ENCODE measurements at regions not wholly inside any gene's neighbourhood (a gene's known extent, or its start where the extent isn't known, plus 50 kb on each side); places are given as distances from the start of the nearest gene placed in this dataset.

- intact Hi-C loops (cut with micrococcal nuclease): no loop called here
Measured at GRCh38 chr6:153272201-153272980, 141.3 kb upstream of the RGS17 start.

GRCh38 chr6:153263489-153263888 lies 132.4 kb upstream of the RGS17 start:
- no peaks in the 10 kb centered on the region for H3K36me3 Mint-ChIP-seq (ENCODE audit: low read depth)
- H3K27ac Mint-ChIP-seq: no peak overlapping the region
- intact Hi-C loops (cut with micrococcal nuclease): no loop called here
- no peak for DNase-seq (ENCODE audit: low spot score)
- no peaks in the 10 kb centered on the region for H3K9me3 Mint-ChIP-seq
- no peak overlapping the region for H3K4me3 Mint-ChIP-seq
- H3K4me1 Mint-ChIP-seq (ENCODE audit: low read depth): no peaks in the 10 kb centered on the region
- H3K27me3 Mint-ChIP-seq (ENCODE audit: insufficient read depth): peaks cover 2% of the 10 kb centered on the region

More at GRCh38 chr6:153272201-153272980, 141.3 kb upstream of the RGS17 start:
- H3K36me3 Mint-ChIP-seq (ENCODE audit: low read depth): no peaks in the 10 kb centered on the region
- H3K4me1 Mint-ChIP-seq (ENCODE audit: low read depth): no peaks in the 10 kb centered on the region
- no peaks in the 10 kb centered on the region for H3K27me3 Mint-ChIP-seq (ENCODE audit: insufficient read depth)
- no peak overlapping the region for H3K4me3 Mint-ChIP-seq
- DNase-seq (ENCODE audit: low spot score): no peak
- no peaks in the 10 kb centered on the region for H3K9me3 Mint-ChIP-seq
- no peak overlapping the region for H3K27ac Mint-ChIP-seq

- DNase-seq (ENCODE audit: low spot score): no peak
- intact Hi-C loops (cut with micrococcal nuclease): no loop called here
- Mint-ChIP-seq H3K4me1 (ENCODE audit: low read depth) (no peaks in the 10 kb centered on the region), H3K9me3 (no peaks in the 10 kb centered on the region), H3K27me3 (ENCODE audit: insufficient read depth) (no peaks in the 10 kb centered on the region), H3K4me3 (no peak overlapping the region), H3K27ac (no peak overlapping the region), H3K36me3 (ENCODE audit: low read depth) (no peaks in the 10 kb centered on the region)
Measured at GRCh38 chr6:153251326-153251725, 120.2 kb upstream of the RGS17 start.

- H3K27ac Mint-ChIP-seq: no peak overlapping the region
- intact Hi-C loops (cut with micrococcal nuclease): no loop called here
- no peak for DNase-seq (ENCODE audit: low spot score)
- no peaks in the 10 kb centered on the region for H3K36me3 Mint-ChIP-seq (ENCODE audit: low read depth)
- no peaks in the 10 kb centered on the region for H3K4me1 Mint-ChIP-seq (ENCODE audit: low read depth)
- H3K4me3 Mint-ChIP-seq: no peak overlapping the region
- H3K9me3 Mint-ChIP-seq: no peaks in the 10 kb centered on the region
- H3K27me3 Mint-ChIP-seq (ENCODE audit: insufficient read depth): peaks cover 2% of the 10 kb centered on the region
Measured at GRCh38 chr6:153237670-153238069, 106.6 kb upstream of the RGS17 start.

- intact Hi-C loops (cut with micrococcal nuclease): loop anchor here (1.0 to 2.0 kb wide), 3 partner anchors 81 to 716 kb away; no protein-coding TSS in a partner anchor
- Mint-ChIP-seq H3K27ac (no peak overlapping the region), H3K27me3 (ENCODE audit: insufficient read depth) (no peaks in the 10 kb centered on the region)
Measured at GRCh38 chr6:153231048-153231646, 100.1 kb upstream of the RGS17 start.

GRCh38 chr6:153218184-153218792 lies 87.2 kb upstream of the RGS17 start:
- no peak overlapping the region for H3K27ac Mint-ChIP-seq
- H3K36me3 Mint-ChIP-seq (ENCODE audit: low read depth): no peaks in the 10 kb centered on the region
- no peaks in the 10 kb centered on the region for H3K9me3 Mint-ChIP-seq
- no peak overlapping the region for H3K4me3 Mint-ChIP-seq
- no peaks in the 10 kb centered on the region for H3K4me1 Mint-ChIP-seq (ENCODE audit: low read depth)
- DNase-seq (ENCODE audit: low spot score): no peak
- intact Hi-C loops (cut with micrococcal nuclease): no loop called here
- H3K27me3 Mint-ChIP-seq (ENCODE audit: insufficient read depth): peaks cover 3% of the 10 kb centered on the region

More at GRCh38 chr6:153231048-153231646, 100.1 kb upstream of the RGS17 start:
- H3K4me3 Mint-ChIP-seq: no peak overlapping the region
- DNase-seq (ENCODE audit: low spot score): no peak
- no peaks in the 10 kb centered on the region for H3K9me3 Mint-ChIP-seq
- H3K36me3 Mint-ChIP-seq (ENCODE audit: low read depth): no peaks in the 10 kb centered on the region
- H3K4me1 Mint-ChIP-seq (ENCODE audit: low read depth): no peaks in the 10 kb centered on the region

- intact Hi-C loops (cut with micrococcal nuclease): no loop called here
- Mint-ChIP-seq H3K27me3 (ENCODE audit: insufficient read depth) (peaks cover 3% of the 10 kb centered on the region), H3K36me3 (ENCODE audit: low read depth) (no peaks in the 10 kb centered on the region), H3K27ac (no peak overlapping the region), H3K4me1 (ENCODE audit: low read depth) (no peaks in the 10 kb centered on the region), H3K9me3 (no peaks in the 10 kb centered on the region), H3K4me3 (no peak overlapping the region)
- DNase-seq (ENCODE audit: low spot score): no peak
Measured at GRCh38 chr6:153216789-153217188, 85.7 kb upstream of the RGS17 start.

- intact Hi-C loops (cut with micrococcal nuclease): no loop called here
- H3K4me1 Mint-ChIP-seq (ENCODE audit: low read depth): no peaks in the 10 kb centered on the region
- H3K27me3 Mint-ChIP-seq (ENCODE audit: insufficient read depth): peaks cover 3% of the 10 kb centered on the region
- no peak overlapping the region for H3K4me3 Mint-ChIP-seq
- no peak overlapping the region for H3K27ac Mint-ChIP-seq
- DNase-seq (ENCODE audit: low spot score): no peak
- H3K9me3 Mint-ChIP-seq: no peaks in the 10 kb centered on the region
- no peaks in the 10 kb centered on the region for H3K36me3 Mint-ChIP-seq (ENCODE audit: low read depth)
Measured at GRCh38 chr6:153215242-153215641, 84.2 kb upstream of the RGS17 start.

GRCh38 chr6:153214436-153214835 lies 83.4 kb upstream of the RGS17 start:
- H3K9me3 Mint-ChIP-seq: no peaks in the 10 kb centered on the region
- DNase-seq (ENCODE audit: low spot score): no peak
- H3K4me3 Mint-ChIP-seq: no peak overlapping the region
- H3K4me1 Mint-ChIP-seq (ENCODE audit: low read depth): no peaks in the 10 kb centered on the region
- peaks cover 3% of the 10 kb centered on the region for H3K27me3 Mint-ChIP-seq (ENCODE audit: insufficient read depth)
- H3K27ac Mint-ChIP-seq: no peak overlapping the region
- no peaks in the 10 kb centered on the region for H3K36me3 Mint-ChIP-seq (ENCODE audit: low read depth)
- intact Hi-C loops (cut with micrococcal nuclease): no loop called here

GRCh38 chr6:153210083-153210482 lies 79.0 kb upstream of the RGS17 start:
- Mint-ChIP-seq H3K36me3 (ENCODE audit: low read depth) (no peaks in the 10 kb centered on the region), H3K9me3 (no peaks in the 10 kb centered on the region), H3K4me3 (no peak overlapping the region), H3K4me1 (ENCODE audit: low read depth) (no peaks in the 10 kb centered on the region), H3K27ac (no peak overlapping the region), H3K27me3 (ENCODE audit: insufficient read depth) (peaks cover 3% of the 10 kb centered on the region)
- intact Hi-C loops (cut with micrococcal nuclease): no loop called here
- no peak for DNase-seq (ENCODE audit: low spot score)

GRCh38 chr6:153208706-153209105 lies 77.6 kb upstream of the RGS17 start:
- no peak overlapping the region for H3K4me3 Mint-ChIP-seq
- intact Hi-C loops (cut with micrococcal nuclease): no loop called here
- DNase-seq (ENCODE audit: low spot score): no peak
- H3K27me3 Mint-ChIP-seq (ENCODE audit: insufficient read depth): peaks cover 3% of the 10 kb centered on the region
- no peaks in the 10 kb centered on the region for H3K36me3 Mint-ChIP-seq (ENCODE audit: low read depth)
- H3K9me3 Mint-ChIP-seq: no peaks in the 10 kb centered on the region
- H3K4me1 Mint-ChIP-seq (ENCODE audit: low read depth): no peaks in the 10 kb centered on the region
- no peak overlapping the region for H3K27ac Mint-ChIP-seq

- no peak overlapping the region for H3K4me3 Mint-ChIP-seq
- H3K4me1 Mint-ChIP-seq (ENCODE audit: low read depth): no peaks in the 10 kb centered on the region
- peaks cover 3% of the 10 kb centered on the region for H3K27me3 Mint-ChIP-seq (ENCODE audit: insufficient read depth)
- H3K36me3 Mint-ChIP-seq (ENCODE audit: low read depth): no peaks in the 10 kb centered on the region
- intact Hi-C loops (cut with micrococcal nuclease): no loop called here
- no peak for DNase-seq (ENCODE audit: low spot score)
- no peaks in the 10 kb centered on the region for H3K9me3 Mint-ChIP-seq
- no peak overlapping the region for H3K27ac Mint-ChIP-seq
Measured at GRCh38 chr6:153207617-153208016, 76.5 kb upstream of the RGS17 start.

- DNase-seq (ENCODE audit: low spot score): no peak
- no peaks in the 10 kb centered on the region for H3K4me1 Mint-ChIP-seq (ENCODE audit: low read depth)
- no peak overlapping the region for H3K4me3 Mint-ChIP-seq
- H3K9me3 Mint-ChIP-seq: no peaks in the 10 kb centered on the region
- H3K36me3 Mint-ChIP-seq (ENCODE audit: low read depth): no peaks in the 10 kb centered on the region
- no peak overlapping the region for H3K27ac Mint-ChIP-seq
- H3K27me3 Mint-ChIP-seq (ENCODE audit: insufficient read depth): no peaks in the 10 kb centered on the region
- intact Hi-C loops (cut with micrococcal nuclease): no loop called here
Measured at GRCh38 chr6:153207006-153207405, 75.9 kb upstream of the RGS17 start.
